Left lung (tissue), 4 donors: ENCODE measurements at regions not wholly inside any gene's neighbourhood (a gene's known extent, or its start where the extent isn't known, plus 50 kb on each side); places are given as distances from the start of the nearest gene placed in this dataset.
A peak's percentile ranks its signal among the peaks of the same experiment; 100 is the strongest.

Source experiments
- ATAC-seq: fragments of 200-7000 bp; cut with Tn5 transposase; one replicate; pipeline ENCODE4 v1.9.1; 2020; ENCODE audit warnings: moderate library complexity
- DNase-seq, 4 donors: peaks; one replicate each; pipeline ENCODE4 v3.0.0-alpha.2; 2013 to 2020
- H3K27ac ChIP-seq, 2 donors: fragments of 200-600 bp; sonication (generic) in 1 of 2; one replicate each; pipeline versions ENCODE4 v1.5.0 to v1.8.0; 2020 to 2021
- H3K27me3 ChIP-seq, 2 donors: fragments of 200-600 bp; sonication (generic) in 1 of 2; one replicate each; pipeline versions ENCODE4 v1.5.0 to v1.8.0; 2020 to 2021
- H3K36me3 ChIP-seq, 2 donors: fragments of 200-600 bp; sonication (generic) in 1 of 2; one replicate each; pipeline versions ENCODE4 v1.5.0 to v1.8.0; 2020 to 2021
- H3K4me1 ChIP-seq, 2 donors: fragments of 200-600 bp; one replicate each; pipeline ENCODE4 v1.8.0; 2021
- H3K4me3 ChIP-seq, 2 donors: fragments of 200-600 bp; sonication (generic) in 1 of 2; one replicate each; pipeline versions ENCODE4 v1.5.0 to v1.8.0; 2020 to 2021; ENCODE audit warnings: mild to moderate bottlenecking in 1 of 2
- H3K9me3 ChIP-seq, 2 donors: fragments of 200-600 bp; sonication (generic) in 1 of 2; one replicate each; pipeline versions ENCODE4 v1.5.0 to v1.8.0; 2020 to 2021
- CTCF ChIP-seq, 2 donors: fragments of 200-600 bp; sonication (generic) in 1 of 2; IDR thresholded peaks; one replicate each; pipeline versions ENCODE4 v1.5.0 to v1.8.0; 2021; ENCODE audit warnings: antibody characterized with exemption in 2 of 2
- intact Hi-C, 2 donors: fragments of 100-400 bp; cut with DNase I; formaldehyde crosslinking; loops; one replicate each; pipeline versions ENCODE4 v1.11.2 to v1.14.2; 2022
- donor health status: DM: no; HTN: yes; CAD: no.
- donor health status: DM: no; HTN: no; CAD: no.

- DNase-seq (peak in 1 of 4 donors; percentile 24), ATAC-seq (no peak)
- intact Hi-C loops: no loop called here
- peaks cover 0 to 4% of the 10 kb centered on the region in 2 donors for H3K9me3 ChIP-seq
- TF ChIP-seq CTCF (IDR thresholded peaks at IDR 0.05): no peak
- no peak overlapping the region for H3K4me3 ChIP-seq
- no peaks in the 10 kb centered on the region for H3K36me3 ChIP-seq
- H3K27me3 ChIP-seq: no peaks in the 10 kb centered on the region
- H3K27ac ChIP-seq: no peak overlapping the region
- no peaks in the 10 kb centered on the region for H3K4me1 ChIP-seq
Observed at GRCh38 chr5:3041001-3041400, 289.5 kb upstream of the IRX2 start.

DNA sequence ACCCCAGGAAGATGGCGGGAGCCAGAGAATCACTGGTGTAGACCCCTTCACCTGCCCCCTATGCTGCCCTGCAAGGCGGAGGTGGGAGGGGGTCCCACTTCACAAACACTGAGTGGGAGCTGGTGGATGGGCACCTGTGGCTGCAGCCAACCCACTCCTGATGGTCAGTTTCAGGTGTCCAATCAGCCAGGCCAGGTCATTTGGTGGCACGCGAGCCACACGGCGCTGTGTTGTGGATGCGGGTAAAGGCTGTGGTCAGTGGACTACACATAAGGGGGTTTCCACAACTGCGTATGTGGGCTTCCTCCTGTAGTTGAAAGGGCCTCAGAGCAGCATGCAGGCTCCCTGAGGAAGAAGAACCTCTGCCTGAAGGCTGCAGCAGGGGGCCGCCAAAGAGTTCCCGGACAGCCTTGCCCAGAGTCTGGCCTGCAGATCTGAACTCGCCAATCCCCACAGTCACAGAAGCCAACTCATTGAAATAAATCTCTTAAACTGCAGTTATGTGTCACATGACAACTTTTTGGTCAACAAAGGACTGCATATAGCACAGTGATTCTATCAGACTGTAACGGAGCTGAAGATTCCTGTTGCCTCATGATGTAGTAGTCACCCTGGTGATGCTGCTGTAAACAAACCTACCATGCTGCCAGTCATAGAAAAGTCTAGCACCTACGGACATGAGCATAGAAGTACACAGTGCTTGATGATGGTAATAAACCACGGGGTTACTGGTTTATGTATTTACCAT, 284.7 kb upstream of the IRX2 start:
- Histone ChIP-seq H3K27me3 (no peaks in the 10 kb centered on the region), H3K4me3 (no peak overlapping the region), H3K9me3 (no peaks in the 10 kb centered on the region), H3K4me1 (no peaks in the 10 kb centered on the region), H3K27ac (no peak overlapping the region), H3K36me3 (no peaks in the 10 kb centered on the region)
- intact Hi-C loops: no loop called here
- no peak for TF ChIP-seq CTCF (IDR thresholded peaks at IDR 0.05)
- no peak for ATAC-seq
- DNase-seq: no peak

- H3K27me3 ChIP-seq: no peaks in the 10 kb centered on the region
- no peak overlapping the region for H3K27ac ChIP-seq
- no peak for ATAC-seq
- DNase-seq: no peak
- H3K9me3 ChIP-seq: no peaks in the 10 kb centered on the region
- TF ChIP-seq CTCF (IDR thresholded peaks at IDR 0.05): no peak
- no peak overlapping the region for H3K4me3 ChIP-seq
- intact Hi-C loops: no loop called here
- no peaks in the 10 kb centered on the region for H3K4me1 ChIP-seq
- no peaks in the 10 kb centered on the region for H3K36me3 ChIP-seq
Observed at GRCh38 chr5:3035452-3035851, 284.0 kb upstream of the IRX2 start.

- DNase-seq: no peak
- Histone ChIP-seq H3K36me3 (no peaks in the 10 kb centered on the region), H3K27me3 (no peaks in the 10 kb centered on the region), H3K9me3 (no peaks in the 10 kb centered on the region), H3K4me3 (no peak overlapping the region), H3K27ac (no peak overlapping the region), H3K4me1 (no peaks in the 10 kb centered on the region)
- intact Hi-C loops: no loop called here
- no peak for ATAC-seq
- no peak for TF ChIP-seq CTCF (IDR thresholded peaks at IDR 0.05)
Observed at GRCh38 chr5:3034881-3035280, 283.4 kb upstream of the IRX2 start.

DNA sequence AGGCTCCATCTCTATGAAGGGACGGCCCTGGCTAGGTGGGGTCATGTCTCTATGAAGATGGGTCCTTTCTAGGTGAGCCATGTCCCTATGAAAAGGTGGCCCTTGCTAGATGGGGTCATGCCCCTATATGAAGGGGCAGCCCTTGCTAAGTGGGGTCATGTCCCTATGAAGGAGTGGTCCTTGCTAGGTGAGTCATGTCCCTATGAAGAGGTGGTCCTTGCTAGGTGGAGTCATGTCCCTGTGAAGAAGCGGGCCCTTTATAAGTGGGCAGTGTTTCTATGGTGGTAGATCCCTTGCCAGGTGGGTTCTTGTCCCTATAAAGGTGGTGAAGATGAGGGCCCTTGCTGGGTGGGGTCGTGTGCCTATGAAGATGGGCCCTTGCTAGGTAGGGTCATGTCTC, 283.0 kb upstream of the IRX2 start:
- no peak overlapping the region for H3K27ac ChIP-seq
- H3K4me3 ChIP-seq: no peak overlapping the region
- intact Hi-C loops: no loop called here
- ATAC-seq (no peak), DNase-seq (no peak)
- TF ChIP-seq CTCF (IDR thresholded peaks at IDR 0.05): no peak
- H3K4me1 ChIP-seq: no peaks in the 10 kb centered on the region
- no peaks in the 10 kb centered on the region for H3K36me3 ChIP-seq
- H3K27me3 ChIP-seq: no peaks in the 10 kb centered on the region
- no peaks in the 10 kb centered on the region for H3K9me3 ChIP-seq
